ENCODE measurements at regions not wholly inside any gene's neighbourhood (a gene's known extent, or its start where the extent isn't known, plus 50 kb on each side); places are given as distances from the start of the nearest gene placed in this dataset.

DNA sequence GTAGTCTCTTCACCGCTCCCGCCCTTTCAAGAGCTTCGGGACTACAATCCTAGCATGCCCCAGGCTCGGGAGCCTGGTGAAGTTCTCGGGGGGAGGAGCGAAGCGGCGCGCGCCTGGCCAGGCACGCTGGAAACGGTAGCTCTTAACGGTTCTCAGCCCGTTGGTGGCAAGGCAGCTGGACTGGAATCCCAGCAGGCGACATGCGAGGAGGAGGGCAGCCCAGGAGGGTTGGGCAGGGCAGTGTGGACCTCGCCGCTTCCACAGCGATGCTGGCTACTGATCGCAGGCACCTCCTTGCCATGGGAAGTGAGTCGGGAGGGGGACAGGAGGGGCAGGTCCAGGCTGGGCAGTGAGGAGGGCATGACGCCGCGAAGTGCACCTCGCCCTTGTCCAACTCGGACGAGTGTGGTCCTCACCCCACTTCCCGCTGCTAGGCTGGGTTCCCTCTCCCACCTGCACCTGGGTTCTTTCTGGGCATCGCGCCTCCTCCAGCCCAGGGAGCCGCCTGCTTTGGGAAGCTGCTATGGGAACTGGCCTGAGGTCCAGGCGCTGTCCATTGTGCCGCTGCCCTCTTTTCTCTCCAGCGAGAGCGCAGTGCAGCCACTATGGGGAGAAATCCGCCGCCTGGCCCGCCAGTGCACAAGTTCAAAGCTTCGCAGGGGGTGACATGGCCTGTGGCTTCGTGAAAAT is 367.8 kb upstream of the NUPR2 start:
- TF ChIP-seq, protein P1, sequence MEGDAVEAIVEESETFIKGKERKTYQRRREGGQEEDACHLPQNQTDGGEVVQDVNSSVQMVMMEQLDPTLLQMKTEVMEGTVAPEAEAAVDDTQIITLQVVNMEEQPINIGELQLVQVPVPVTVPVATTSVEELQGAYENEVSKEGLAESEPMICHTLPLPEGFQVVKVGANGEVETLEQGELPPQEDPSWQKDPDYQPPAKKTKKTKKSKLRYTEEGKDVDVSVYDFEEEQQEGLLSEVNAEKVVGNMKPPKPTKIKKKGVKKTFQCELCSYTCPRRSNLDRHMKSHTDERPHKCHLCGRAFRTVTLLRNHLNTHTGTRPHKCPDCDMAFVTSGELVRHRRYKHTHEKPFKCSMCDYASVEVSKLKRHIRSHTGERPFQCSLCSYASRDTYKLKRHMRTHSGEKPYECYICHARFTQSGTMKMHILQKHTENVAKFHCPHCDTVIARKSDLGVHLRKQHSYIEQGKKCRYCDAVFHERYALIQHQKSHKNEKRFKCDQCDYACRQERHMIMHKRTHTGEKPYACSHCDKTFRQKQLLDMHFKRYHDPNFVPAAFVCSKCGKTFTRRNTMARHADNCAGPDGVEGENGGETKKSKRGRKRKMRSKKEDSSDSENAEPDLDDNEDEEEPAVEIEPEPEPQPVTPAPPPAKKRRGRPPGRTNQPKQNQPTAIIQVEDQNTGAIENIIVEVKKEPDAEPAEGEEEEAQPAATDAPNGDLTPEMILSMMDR (IDR thresholded peaks at IDR 0.05) = no peak
- TF ChIP-seq EP300 (IDR thresholded peaks at IDR 0.05; ENCODE audit: low read depth) = no peak
